Adipocyte (in vitro differentiated cells): ENCODE measurements at regions not wholly inside any gene's neighbourhood (a gene's known extent, or its start where the extent isn't known, plus 50 kb on each side); places are given as distances from the start of the nearest gene placed in this dataset.
A peak's percentile ranks its signal among the peaks of the same experiment; 100 is the strongest.

Source experiments
- DNase-seq: peaks from one replicate; pipeline ENCODE4 v3.0.0-alpha.2; 2015; ENCODE audit warnings: low read depth
- H3K27me3 ChIP-seq: replicated peaks from 2 replicates; pipeline ENCODE4 v1.7.0; 2013; ENCODE audit warnings: mild to moderate bottlenecking, low read length, moderate library complexity; ENCODE audit not compliant: control insufficient read depth, insufficient read depth
- H3K36me3 ChIP-seq: 2 replicates; pipeline ENCODE4 v1.7.0; 2013; ENCODE audit warnings: low read length, mild to moderate bottlenecking, moderate library complexity; ENCODE audit not compliant: control insufficient read depth, insufficient read depth, severe bottlenecking
- H3K4me1 ChIP-seq: 2 replicates; pipeline ENCODE4 v1.7.0; 2013; ENCODE audit warnings: mild to moderate bottlenecking, low read length, moderate library complexity; ENCODE audit not compliant: control insufficient read depth, insufficient read depth
- H3K4me3 ChIP-seq: 2 replicates; pipeline ENCODE4 v1.7.0; 2013; ENCODE audit warnings: mild to moderate bottlenecking, low read length, moderate library complexity
- H3K9ac ChIP-seq: 2 replicates; pipeline ENCODE4 v1.7.0; 2013; ENCODE audit warnings: mild to moderate bottlenecking, low read length, moderate library complexity
- H3K9me3 ChIP-seq: 2 replicates; pipeline ENCODE4 v1.7.0; 2013; ENCODE audit warnings: mild to moderate bottlenecking, low read length, moderate library complexity; ENCODE audit not compliant: control insufficient read depth

GRCh38 chr13:37442996-37443395 is 155.6 kb downstream of the POSTN start:
- Histone ChIP-seq H3K27me3 (no peaks in the 10 kb centered on the region), H3K9me3 (no peaks in the 10 kb centered on the region), H3K4me1 (peaks cover 38% of the 10 kb centered on the region), H3K4me3 (peak overlapping the region; percentile 13), H3K9ac (peak overlapping the region; percentile 57), H3K36me3 (no peaks in the 10 kb centered on the region)
- DNase-seq, result peak; percentile 67

GRCh38 chr13:37435881-37436280 is 162.7 kb downstream of the POSTN start:
- H3K27me3 ChIP-seq, result no peaks in the 10 kb centered on the region
- no peak for DNase-seq
- no peaks in the 10 kb centered on the region for H3K9me3 ChIP-seq
- no peaks in the 10 kb centered on the region for H3K4me1 ChIP-seq
- H3K36me3 ChIP-seq, result no peaks in the 10 kb centered on the region
- no peak overlapping the region for H3K4me3 ChIP-seq
- no peak overlapping the region for H3K9ac ChIP-seq

GRCh38 chr13:37433086-37433485 is 165.5 kb downstream of the POSTN start:
- H3K9me3 ChIP-seq, result no peaks in the 10 kb centered on the region
- H3K4me3 ChIP-seq, result no peak overlapping the region
- H3K4me1 ChIP-seq, result peaks cover 13% of the 10 kb centered on the region
- no peaks in the 10 kb centered on the region for H3K36me3 ChIP-seq
- DNase-seq, result no peak
- H3K27me3 ChIP-seq, result no peaks in the 10 kb centered on the region
- no peak overlapping the region for H3K9ac ChIP-seq

- H3K4me3 ChIP-seq, result no peak overlapping the region
- peak; percentile 78 for DNase-seq
- H3K4me1 ChIP-seq, result peaks cover 13% of the 10 kb centered on the region
Observed at GRCh38 chr13:37429976-37430375, 168.6 kb downstream of the POSTN start.

GRCh38 chr13:37427843-37428494 is 170.6 kb downstream of the POSTN start:
- Histone ChIP-seq H3K9me3 (no peaks in the 10 kb centered on the region), H3K27me3 (no peaks in the 10 kb centered on the region), H3K4me1 (peaks cover 13% of the 10 kb centered on the region), H3K9ac (no peak overlapping the region), H3K36me3 (no peaks in the 10 kb centered on the region), H3K4me3 (no peak overlapping the region)
- no peak for DNase-seq

More at GRCh38 chr13:37429976-37430375, 168.6 kb downstream of the POSTN start:
- Histone ChIP-seq H3K36me3 (no peaks in the 10 kb centered on the region), H3K9ac (no peak overlapping the region), H3K27me3 (no peaks in the 10 kb centered on the region), H3K9me3 (no peaks in the 10 kb centered on the region)

GRCh38 chr13:37418490-37418889 is 180.1 kb downstream of the POSTN start:
- Histone ChIP-seq H3K36me3 (no peaks in the 10 kb centered on the region), H3K4me3 (no peak overlapping the region), H3K4me1 (peaks cover 3% of the 10 kb centered on the region), H3K27me3 (no peaks in the 10 kb centered on the region), H3K9ac (no peak overlapping the region), H3K9me3 (no peaks in the 10 kb centered on the region)
- peak; percentile 33 for DNase-seq

- DNase-seq, result no peak
- Histone ChIP-seq H3K36me3 (no peaks in the 10 kb centered on the region), H3K4me3 (no peak overlapping the region), H3K4me1 (peaks cover 10% of the 10 kb centered on the region), H3K9me3 (no peaks in the 10 kb centered on the region), H3K27me3 (no peaks in the 10 kb centered on the region), H3K9ac (no peak overlapping the region)
Observed at GRCh38 chr13:37417060-37417441, 181.5 kb downstream of the POSTN start.

GRCh38 chr13:37416291-37417059 is 182.1 kb downstream of the POSTN start:
- Histone ChIP-seq H3K36me3 (no peaks in the 10 kb centered on the region), H3K9ac (no peak overlapping the region), H3K4me3 (no peak overlapping the region), H3K4me1 (peaks cover 11% of the 10 kb centered on the region), H3K9me3 (no peaks in the 10 kb centered on the region), H3K27me3 (no peaks in the 10 kb centered on the region)
- peak; percentile 13 for DNase-seq

GRCh38 chr13:37413161-37413560 is 185.4 kb downstream of the POSTN start:
- Histone ChIP-seq H3K9ac (no peak overlapping the region), H3K4me3 (no peak overlapping the region), H3K9me3 (no peaks in the 10 kb centered on the region), H3K4me1 (peaks cover 18% of the 10 kb centered on the region), H3K36me3 (no peaks in the 10 kb centered on the region), H3K27me3 (no peaks in the 10 kb centered on the region)
- DNase-seq, result no peak

- Histone ChIP-seq H3K36me3 (no peaks in the 10 kb centered on the region), H3K4me3 (no peak overlapping the region)
- DNase-seq, result no peak
Observed at GRCh38 chr13:37412241-37412921, 186.2 kb downstream of the POSTN start.

GRCh38 chr13:37410316-37410715 is 188.3 kb downstream of the POSTN start:
- Histone ChIP-seq H3K9ac (no peak overlapping the region), H3K9me3 (no peaks in the 10 kb centered on the region), H3K36me3 (no peaks in the 10 kb centered on the region), H3K4me3 (no peak overlapping the region), H3K27me3 (no peaks in the 10 kb centered on the region), H3K4me1 (peaks cover 18% of the 10 kb centered on the region)
- DNase-seq, result no peak

More at GRCh38 chr13:37412241-37412921, 186.2 kb downstream of the POSTN start:
- Histone ChIP-seq H3K9ac (no peak overlapping the region), H3K4me1 (peaks cover 18% of the 10 kb centered on the region), H3K27me3 (no peaks in the 10 kb centered on the region), H3K9me3 (no peaks in the 10 kb centered on the region)
